ENCODE measurements at regions not wholly inside any gene's neighbourhood (a gene's known extent, or its start where the extent isn't known, plus 50 kb on each side); places are given as distances from the start of the nearest gene placed in this dataset.

- CTCF ChIA-PET, result interaction anchor here (0.9 kb wide), 1 partner anchor 15 kb away, joined by 3 read pairs; no protein-coding TSS in a partner anchor
- WGBS (ENCODE audit: insufficient coverage, insufficient replicate concordance, low lambda C conversion rate, missing lambda C conversion rate), result 36% methylated on average over 16 of the region's 17 CpGs
These were observed 223.1 kb downstream of the GLI2 start for GRCh38 chr2:120958623-120959366.

More at GRCh38 chr2:120958623-120959366, 223.1 kb downstream of the GLI2 start:
- RAD21 ChIA-PET (ENCODE audit: unreplicated experiment), result no interaction called here
- Histone ChIP-seq H3K27ac (ENCODE audit: control insufficient read depth, insufficient read depth) (no peak overlapping the region), H2AFZ (ENCODE audit: control insufficient read depth, low read depth, low read length) (no peak overlapping the region), H3K36me3 (ENCODE audit: control insufficient read depth in 2 of 2, insufficient read depth in 2 of 2, low read length in 1 of 2) (no peaks in the 10 kb centered on the region), H3K4me1 (ENCODE audit: control insufficient read depth, insufficient read depth, low read length) (no peaks in the 10 kb centered on the region), H3K4me3 (no peak overlapping the region), H4K20me1 (ENCODE audit: control insufficient read depth, insufficient read depth) (no peaks in the 10 kb centered on the region), H3K9ac (ENCODE audit: control insufficient read depth, insufficient read depth, low read length) (no peak overlapping the region), H3K27me3 (replicated peaks in 1 of 2; ENCODE audit: control insufficient read depth in 2 of 2, insufficient read depth in 2 of 2, low read length in 1 of 2) (peaks cover 0 to 2% of the 10 kb centered on the region in 2 experiments; a peak in 2 of 4 replicates), H3K79me2 (ENCODE audit: control insufficient read depth, insufficient read depth, low read length) (no peaks in the 10 kb centered on the region), H3K9me3 (replicated peaks; ENCODE audit: control insufficient read depth, insufficient read depth, low read length) (no peaks in the 10 kb centered on the region), H3K4me2 (ENCODE audit: control insufficient read depth, insufficient read depth) (no peak overlapping the region)
- FAIRE-seq (no peak), DNase-seq (ENCODE audit: low read depth, low spot score) (no peak), ATAC-seq (no peak)
- in situ Hi-C loops (cut with MboI) (no loop called here), intact Hi-C loops (cut with micrococcal nuclease; ENCODE audit: unreplicated experiment) (no loop called here)
- no TSS peak for BruUV-seq (replicated peaks)
- POLR2A ChIA-PET, result no interaction called here
- SMC1A ChIA-PET (ENCODE audit: uncharacterized antibody, unreplicated experiment), result no interaction called here
- TF ChIP-seq PAX5 (IDR thresholded peaks at IDR 0.05; ENCODE audit: borderline replicate concordance, low read depth, low read length), result no peak
- TF ChIP-seq, protein P1, sequence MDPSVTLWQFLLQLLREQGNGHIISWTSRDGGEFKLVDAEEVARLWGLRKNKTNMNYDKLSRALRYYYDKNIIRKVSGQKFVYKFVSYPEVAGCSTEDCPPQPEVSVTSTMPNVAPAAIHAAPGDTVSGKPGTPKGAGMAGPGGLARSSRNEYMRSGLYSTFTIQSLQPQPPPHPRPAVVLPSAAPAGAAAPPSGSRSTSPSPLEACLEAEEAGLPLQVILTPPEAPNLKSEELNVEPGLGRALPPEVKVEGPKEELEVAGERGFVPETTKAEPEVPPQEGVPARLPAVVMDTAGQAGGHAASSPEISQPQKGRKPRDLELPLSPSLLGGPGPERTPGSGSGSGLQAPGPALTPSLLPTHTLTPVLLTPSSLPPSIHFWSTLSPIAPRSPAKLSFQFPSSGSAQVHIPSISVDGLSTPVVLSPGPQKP (IDR thresholded peaks at IDR 0.05; ENCODE audit: low read depth, low read length), result no peak
- TF ChIP-seq GABPA (IDR thresholded peaks at IDR 0.05; ENCODE audit: low read depth), result no peak
- TF ChIP-seq, protein P2, sequence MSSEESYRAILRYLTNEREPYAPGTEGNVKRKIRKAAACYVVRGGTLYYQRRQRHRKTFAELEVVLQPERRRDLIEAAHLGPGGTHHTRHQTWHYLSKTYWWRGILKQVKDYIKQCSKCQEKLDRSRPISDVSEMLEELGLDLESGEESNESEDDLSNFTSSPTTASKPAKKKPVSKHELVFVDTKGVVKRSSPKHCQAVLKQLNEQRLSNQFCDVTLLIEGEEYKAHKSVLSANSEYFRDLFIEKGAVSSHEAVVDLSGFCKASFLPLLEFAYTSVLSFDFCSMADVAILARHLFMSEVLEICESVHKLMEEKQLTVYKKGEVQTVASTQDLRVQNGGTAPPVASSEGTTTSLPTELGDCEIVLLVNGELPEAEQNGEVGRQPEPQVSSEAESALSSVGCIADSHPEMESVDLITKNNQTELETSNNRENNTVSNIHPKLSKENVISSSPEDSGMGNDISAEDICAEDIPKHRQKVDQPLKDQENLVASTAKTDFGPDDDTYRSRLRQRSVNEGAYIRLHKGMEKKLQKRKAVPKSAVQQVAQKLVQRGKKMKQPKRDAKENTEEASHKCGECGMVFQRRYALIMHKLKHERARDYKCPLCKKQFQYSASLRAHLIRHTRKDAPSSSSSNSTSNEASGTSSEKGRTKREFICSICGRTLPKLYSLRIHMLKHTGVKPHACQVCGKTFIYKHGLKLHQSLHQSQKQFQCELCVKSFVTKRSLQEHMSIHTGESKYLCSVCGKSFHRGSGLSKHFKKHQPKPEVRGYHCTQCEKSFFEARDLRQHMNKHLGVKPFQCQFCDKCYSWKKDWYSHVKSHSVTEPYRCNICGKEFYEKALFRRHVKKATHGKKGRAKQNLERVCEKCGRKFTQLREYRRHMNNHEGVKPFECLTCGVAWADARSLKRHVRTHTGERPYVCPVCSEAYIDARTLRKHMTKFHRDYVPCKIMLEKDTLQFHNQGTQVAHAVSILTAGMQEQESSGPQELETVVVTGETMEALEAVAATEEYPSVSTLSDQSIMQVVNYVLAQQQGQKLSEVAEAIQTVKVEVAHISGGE (CRISPR knock-in tag; IDR thresholded peaks at IDR 0.05), result no peak
- TF ChIP-seq CTCF (IDR thresholded peaks at IDR 0.05 in 2 of 3, conservative IDR thresholded peaks at IDR 0.05 in 1 of 3; ENCODE audit: control insufficient read depth in 2 of 3, extremely low read depth in 1 of 3, insufficient read depth in 1 of 3, low read depth in 3 of 3, low read length in 3 of 3), result 0 out of 6 replicates have a peak, but pooled peaks of 1 of the 3 experiments have one; percentile 1
